22Rv1 (cell line): ENCODE measurements at regions not wholly inside any gene's neighbourhood (a gene's known extent, or its start where the extent isn't known, plus 50 kb on each side); places are given as distances from the start of the nearest gene placed in this dataset.
A peak's percentile ranks its signal among the peaks of the same experiment; 100 is the strongest.
"Not testable (repeated sequence)": the region's sequence is repeated elsewhere in the genome, so short reads cannot be mapped to it uniquely, and the experiment has no call there.

Source experiments
- H3K27ac ChIP-seq: fragments of 450-650 bp; 2 replicates; pipeline ENCODE4 v1.5.1; 2017
- CTCF ChIP-seq: fragments of 450-650 bp; IDR thresholded peaks from 2 replicates; pipeline ENCODE4 v1.5.1; 2017; ENCODE audit warnings: mild to moderate bottlenecking
- ZFX ChIP-seq: fragments of 450-650 bp; IDR thresholded peaks from 2 replicates; pipeline ENCODE4 v1.6.1; 2017; ENCODE audit warnings: antibody characterized with exemption, borderline replicate concordance

DNA sequence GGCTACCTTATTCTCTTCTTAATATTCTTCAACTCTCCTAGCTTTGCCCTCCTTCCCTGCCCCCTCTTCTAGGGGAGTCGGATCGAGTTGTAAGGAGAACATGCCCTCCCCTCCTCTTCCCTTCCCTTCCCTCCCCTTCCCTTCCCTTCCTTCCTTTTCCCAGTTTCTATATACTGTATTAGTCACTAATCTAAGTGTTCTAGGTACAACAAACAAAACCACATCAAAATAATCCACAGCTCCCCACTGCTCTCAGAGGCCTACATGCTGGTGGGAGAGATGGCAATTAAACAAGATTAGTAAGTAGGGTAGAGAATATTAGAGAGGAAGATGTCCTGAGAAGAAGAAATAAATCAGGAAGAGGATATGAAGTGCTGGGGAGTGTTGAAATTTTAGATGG, 119.9 kb upstream of the PZP start:
- H3K27ac ChIP-seq = no peak overlapping the region
- TF ChIP-seq ZFX (no peak), CTCF (no peak)

- TF ChIP-seq ZFX (no peak), CTCF (no peak)
- no peak overlapping the region for H3K27ac ChIP-seq
Observed at GRCh38 chr12:9327320-9327719, 119.1 kb upstream of the PZP start.

- not testable (repeated sequence) for H3K27ac ChIP-seq
Observed at GRCh38 chr12:9326849-9327248, 118.7 kb upstream of the PZP start.

- H3K27ac ChIP-seq = no peak overlapping the region
- TF ChIP-seq CTCF (no peak), ZFX (no peak)
Observed at GRCh38 chr12:9326085-9326484, 117.9 kb upstream of the PZP start.

GRCh38 chr12:9325471-9325870, 117.3 kb upstream of the PZP start:
- no peak for TF ChIP-seq ZFX
- TF ChIP-seq CTCF = no peak
- no peak overlapping the region for H3K27ac ChIP-seq

GRCh38 chr12:9324782-9325181, 116.6 kb upstream of the PZP start:
- 0 out of 2 replicates have a peak overlapping the region, but pooled peaks have one; percentile 12 for H3K27ac ChIP-seq
- TF ChIP-seq ZFX (no peak), CTCF (no peak)

- no peak overlapping the region for H3K27ac ChIP-seq
- no peak for TF ChIP-seq CTCF
- TF ChIP-seq ZFX = no peak
Observed at GRCh38 chr12:9323144-9323681, 115.0 kb upstream of the PZP start.

- H3K27ac ChIP-seq = no peak overlapping the region
- TF ChIP-seq ZFX = no peak
- TF ChIP-seq CTCF = no peak
Observed at GRCh38 chr12:9319842-9320173, 111.6 kb upstream of the PZP start.
